Activated CD8-positive, alpha-beta T cell treated with anti-CD3 and anti-CD28 coated beads for 36 hours (primary cell): ENCODE measurements at regions not wholly inside any gene's neighbourhood (a gene's known extent, or its start where the extent isn't known, plus 50 kb on each side); places are given as distances from the start of the nearest gene placed in this dataset.

Experiments used
- ATAC-seq: fragments of 200-7000 bp; cut with Tn5 transposase; one replicate; pipeline ENCODE4 v1.10.0; 2021; ENCODE audit warnings: mild to moderate bottlenecking, moderate library complexity
- CTCF ChIA-PET: fragments of 350-600 bp; sonication (Branson Sonifier 250); formaldehyde crosslinking; loops from one replicate; lab custom pipeline; 2021; ENCODE audit warnings: antibody characterized with exemption; lab: Charles Lee
- POLR2A ChIA-PET: fragments of 350-600 bp; sonication (Branson Sonifier 250); formaldehyde crosslinking; loops from one replicate; lab custom pipeline; 2021; ENCODE audit warnings: antibody characterized with exemption; lab: Charles Lee
- DNase-seq: peaks from one replicate; pipeline ENCODE4 v3.0.0-alpha.2; 2020
- H3K27ac Mint-ChIP-seq: one replicate; pipeline ENCODE4 v1.8.0; 2021; ENCODE audit warnings: mild to moderate bottlenecking, mixed read lengths
- H3K27me3 Mint-ChIP-seq: one replicate; pipeline ENCODE4 v1.8.0; 2021; ENCODE audit warnings: mixed read lengths
- H3K36me3 Mint-ChIP-seq: one replicate; pipeline ENCODE4 v1.8.0; 2021; ENCODE audit warnings: low read depth, mixed read lengths
- H3K4me1 Mint-ChIP-seq: one replicate; pipeline ENCODE4 v1.8.0; 2021; ENCODE audit warnings: low read depth, mixed read lengths
- H3K4me3 Mint-ChIP-seq: one replicate; pipeline ENCODE4 v1.8.0; 2021; ENCODE audit warnings: mild to moderate bottlenecking, moderate library complexity, mixed read lengths
- H3K9me3 Mint-ChIP-seq: one replicate; pipeline ENCODE4 v1.8.0; 2021; ENCODE audit warnings: mixed read lengths
- CTCF ChIP-seq: fragments of 200-600 bp; IDR thresholded peaks from one replicate; pipeline ENCODE4 v1.8.0; 2022; ENCODE audit warnings: antibody characterized with exemption, mild to moderate bottlenecking
- intact Hi-C: fragments of 100-400 bp; cut with micrococcal nuclease; formaldehyde crosslinking; loops from one replicate; pipeline ENCODE4 v1.10.0; 2022

- no peak overlapping the region for H3K4me3 Mint-ChIP-seq
- H3K27ac Mint-ChIP-seq: no peak overlapping the region
- no peak for DNase-seq
- intact Hi-C loops: no loop called here
- ATAC-seq: no peak
- H3K27me3 Mint-ChIP-seq: peaks cover 8% of the 10 kb centered on the region
- ChIA-PET POLR2A (no interaction called here), CTCF (no interaction called here)
- no peaks in the 10 kb centered on the region for H3K9me3 Mint-ChIP-seq
- no peak for TF ChIP-seq CTCF
- no peaks in the 10 kb centered on the region for H3K36me3 Mint-ChIP-seq
- H3K4me1 Mint-ChIP-seq: peaks cover 8% of the 10 kb centered on the region
Observed at GRCh38 chr2:128371248-128371630, 52.6 kb upstream of the HS6ST1 start.

- no peak for ATAC-seq
- H3K36me3 Mint-ChIP-seq: no peaks in the 10 kb centered on the region
- ChIA-PET CTCF (no interaction called here), POLR2A (no interaction called here)
- no peak overlapping the region for H3K4me3 Mint-ChIP-seq
- no peak for DNase-seq
- H3K9me3 Mint-ChIP-seq: no peaks in the 10 kb centered on the region
- H3K27ac Mint-ChIP-seq: no peak overlapping the region
- peaks cover 8% of the 10 kb centered on the region for H3K27me3 Mint-ChIP-seq
- TF ChIP-seq CTCF: no peak
- intact Hi-C loops: no loop called here
- H3K4me1 Mint-ChIP-seq: peaks cover 8% of the 10 kb centered on the region
Observed at GRCh38 chr2:128371648-128372345, 53.1 kb upstream of the HS6ST1 start.

- Mint-ChIP-seq H3K27me3 (peaks cover 8% of the 10 kb centered on the region), H3K4me3 (no peak overlapping the region), H3K9me3 (no peaks in the 10 kb centered on the region), H3K36me3 (no peaks in the 10 kb centered on the region), H3K27ac (no peak overlapping the region), H3K4me1 (peaks cover 8% of the 10 kb centered on the region)
- no peak for TF ChIP-seq CTCF
- intact Hi-C loops: no loop called here
- DNase-seq (peak; percentile 61), ATAC-seq (peak; percentile 78)
- ChIA-PET POLR2A (no interaction called here), CTCF (no interaction called here)
Observed at GRCh38 chr2:128372621-128373341, 54.1 kb upstream of the HS6ST1 start.

GRCh38 chr2:128373451-128374000, 54.9 kb upstream of the HS6ST1 start:
- H3K27me3 Mint-ChIP-seq: peaks cover 8% of the 10 kb centered on the region
- TF ChIP-seq CTCF: no peak
- CTCF ChIA-PET: no interaction called here
- H3K9me3 Mint-ChIP-seq: no peaks in the 10 kb centered on the region
- ATAC-seq: no peak
- H3K36me3 Mint-ChIP-seq: no peaks in the 10 kb centered on the region
- DNase-seq: no peak
- peaks cover 8% of the 10 kb centered on the region for H3K4me1 Mint-ChIP-seq
- intact Hi-C loops: no loop called here
- no peak overlapping the region for H3K4me3 Mint-ChIP-seq
- no peak overlapping the region for H3K27ac Mint-ChIP-seq
- POLR2A ChIA-PET: no interaction called here
